Activated CD4-positive, alpha-beta memory T cell treated with anti-CD3 and anti-CD28 coated beads for 36 hours (primary cell): ENCODE measurements at regions not wholly inside any gene's neighbourhood (a gene's known extent, or its start where the extent isn't known, plus 50 kb on each side); places are given as distances from the start of the nearest gene placed in this dataset.

Experiments used
- CTCF ChIA-PET: fragments of 350-600 bp; sonication (Branson Sonifier 250); formaldehyde crosslinking; loops from one replicate; lab custom pipeline; 2021; ENCODE audit warnings: antibody characterized with exemption, inconsistent platforms; lab: Charles Lee
- POLR2A ChIA-PET: fragments of 350-600 bp; sonication (Branson Sonifier 250); formaldehyde crosslinking; loops from one replicate; lab custom pipeline; 2021; ENCODE audit warnings: antibody characterized with exemption; lab: Charles Lee
- DNase-seq: peaks from one replicate; pipeline ENCODE4 v3.0.0-alpha.2; 2020
- H3K27ac Mint-ChIP-seq: one replicate; pipeline ENCODE4 v1.8.0; 2021; ENCODE audit warnings: mixed read lengths
- H3K27me3 Mint-ChIP-seq: one replicate; pipeline ENCODE4 v1.8.0; 2021; ENCODE audit warnings: mixed read lengths
- H3K36me3 Mint-ChIP-seq: one replicate; pipeline ENCODE4 v1.8.0; 2021; ENCODE audit warnings: mixed read lengths
- H3K4me1 Mint-ChIP-seq: one replicate; pipeline ENCODE4 v1.8.0; 2021; ENCODE audit warnings: low read depth, mixed read lengths
- H3K4me3 Mint-ChIP-seq: one replicate; pipeline ENCODE4 v1.8.0; 2021; ENCODE audit warnings: mild to moderate bottlenecking, mixed read lengths
- H3K9me3 Mint-ChIP-seq: one replicate; pipeline ENCODE4 v1.8.0; 2021; ENCODE audit warnings: mixed read lengths
- intact Hi-C: fragments of 100-400 bp; cut with micrococcal nuclease; formaldehyde crosslinking; loops from one replicate; pipeline ENCODE4 v1.15.1; 2023

- Mint-ChIP-seq H3K36me3 (no peaks in the 10 kb centered on the region), H3K4me3 (no peak overlapping the region), H3K27ac (no peak overlapping the region), H3K9me3 (no peaks in the 10 kb centered on the region), H3K4me1 (no peaks in the 10 kb centered on the region), H3K27me3 (no peaks in the 10 kb centered on the region)
- intact Hi-C loops, result no loop called here
- DNase-seq, result no peak
- ChIA-PET POLR2A (no interaction called here), CTCF (no interaction called here)
These were observed 194.4 kb upstream of the HS3ST1 start for GRCh38 chr4:11622961-11623725.

GRCh38 chr4:11620861-11621260 is 192.2 kb upstream of the HS3ST1 start:
- no peaks in the 10 kb centered on the region for H3K4me1 Mint-ChIP-seq
- ChIA-PET POLR2A (no interaction called here), CTCF (no interaction called here)
- no peak overlapping the region for H3K27ac Mint-ChIP-seq
- DNase-seq, result no peak
- no peaks in the 10 kb centered on the region for H3K9me3 Mint-ChIP-seq
- intact Hi-C loops, result no loop called here
- no peak overlapping the region for H3K4me3 Mint-ChIP-seq
- no peaks in the 10 kb centered on the region for H3K27me3 Mint-ChIP-seq
- H3K36me3 Mint-ChIP-seq, result no peaks in the 10 kb centered on the region

- ChIA-PET POLR2A (no interaction called here), CTCF (no interaction called here)
- H3K9me3 Mint-ChIP-seq, result no peaks in the 10 kb centered on the region
- no peaks in the 10 kb centered on the region for H3K27me3 Mint-ChIP-seq
- H3K27ac Mint-ChIP-seq, result no peak overlapping the region
- no peak for DNase-seq
- H3K36me3 Mint-ChIP-seq, result no peaks in the 10 kb centered on the region
- no peak overlapping the region for H3K4me3 Mint-ChIP-seq
- H3K4me1 Mint-ChIP-seq, result no peaks in the 10 kb centered on the region
- intact Hi-C loops, result no loop called here
These were observed 190.1 kb upstream of the HS3ST1 start for GRCh38 chr4:11618666-11619282.

DNA sequence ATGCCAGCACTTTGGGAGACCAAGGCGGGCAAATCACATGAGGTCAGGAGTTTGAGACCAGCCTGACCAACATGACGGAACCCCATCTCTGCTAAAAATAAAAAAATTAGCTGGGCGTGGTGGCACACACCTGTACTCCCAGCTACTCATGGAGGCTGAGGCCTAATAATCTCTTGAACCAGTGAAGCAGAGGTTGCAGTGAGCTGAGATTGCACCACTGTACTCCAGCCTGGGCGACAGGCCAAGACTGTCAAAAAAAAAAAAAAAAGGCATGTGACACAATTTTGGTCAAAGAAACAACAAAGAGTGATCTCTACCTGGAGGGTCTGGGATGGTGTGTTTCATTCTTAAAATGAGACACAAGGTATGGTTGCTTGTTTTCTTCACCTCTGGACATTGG is 188.2 kb upstream of the HS3ST1 start:
- no peak overlapping the region for H3K27ac Mint-ChIP-seq
- POLR2A ChIA-PET, result no interaction called here
- H3K4me1 Mint-ChIP-seq, result no peaks in the 10 kb centered on the region
- no peaks in the 10 kb centered on the region for H3K36me3 Mint-ChIP-seq
- H3K9me3 Mint-ChIP-seq, result no peaks in the 10 kb centered on the region
- H3K4me3 Mint-ChIP-seq, result no peak overlapping the region
- no peak for DNase-seq
- CTCF ChIA-PET, result no interaction called here
- H3K27me3 Mint-ChIP-seq, result no peaks in the 10 kb centered on the region
- intact Hi-C loops, result no loop called here

- intact Hi-C loops, result no loop called here
- CTCF ChIA-PET, result no interaction called here
- Mint-ChIP-seq H3K4me3 (no peak overlapping the region), H3K27ac (no peak overlapping the region), H3K27me3 (no peaks in the 10 kb centered on the region), H3K4me1 (no peaks in the 10 kb centered on the region), H3K36me3 (no peaks in the 10 kb centered on the region), H3K9me3 (no peaks in the 10 kb centered on the region)
- POLR2A ChIA-PET, result no interaction called here
- DNase-seq, result no peak
These were observed 186.9 kb upstream of the HS3ST1 start for GRCh38 chr4:11615601-11616000.

DNA sequence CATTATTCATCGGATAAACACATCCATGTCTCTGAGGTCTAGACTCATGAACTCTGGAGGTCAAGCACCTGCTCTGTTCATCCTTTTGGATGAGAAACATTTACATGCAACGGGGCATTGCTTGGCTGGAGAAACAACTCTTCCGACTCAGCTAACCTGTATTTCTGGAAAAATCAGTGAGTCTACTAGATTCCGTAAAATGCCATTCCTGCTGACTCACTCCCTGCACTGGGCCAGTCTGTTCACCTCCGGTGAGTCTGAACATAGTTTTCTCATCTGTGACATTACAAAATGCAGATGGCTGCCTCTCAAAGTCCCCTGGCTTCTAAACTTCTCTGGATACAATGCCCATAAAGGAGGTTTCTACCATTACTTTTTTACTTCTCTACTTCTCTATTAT is 185.7 kb upstream of the HS3ST1 start:
- intact Hi-C loops, result no loop called here

DNA sequence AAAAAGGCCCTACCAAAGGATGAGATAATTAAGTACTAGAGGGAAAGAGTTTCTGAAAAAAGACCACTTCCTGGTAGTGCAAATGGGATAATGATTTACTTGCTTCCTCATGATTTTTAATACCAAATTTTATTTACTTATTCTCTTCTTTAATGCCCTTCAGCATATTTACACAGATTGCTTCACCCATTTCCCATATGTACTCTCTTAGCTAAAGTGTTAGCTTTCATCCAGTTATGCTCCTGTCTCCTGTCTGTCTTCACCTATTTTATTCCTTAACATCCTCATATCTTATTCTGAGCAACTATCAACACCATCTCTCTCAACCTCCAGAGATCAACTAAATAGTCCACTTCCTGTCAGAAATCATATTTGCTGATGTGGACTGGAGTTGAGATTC is 183.2 kb upstream of the HS3ST1 start:
- H3K27ac Mint-ChIP-seq, result no peak overlapping the region
- CTCF ChIA-PET, result no interaction called here
- intact Hi-C loops, result no loop called here
- no peak for DNase-seq
- no peaks in the 10 kb centered on the region for H3K27me3 Mint-ChIP-seq
- H3K4me1 Mint-ChIP-seq, result no peaks in the 10 kb centered on the region
- H3K36me3 Mint-ChIP-seq, result no peaks in the 10 kb centered on the region
- H3K4me3 Mint-ChIP-seq, result no peak overlapping the region
- POLR2A ChIA-PET, result no interaction called here
- no peaks in the 10 kb centered on the region for H3K9me3 Mint-ChIP-seq

More for the DNA sequence above, 185.7 kb upstream of the HS3ST1 start:
- H3K36me3 Mint-ChIP-seq, result no peaks in the 10 kb centered on the region
- CTCF ChIA-PET, result no interaction called here
- H3K4me1 Mint-ChIP-seq, result no peaks in the 10 kb centered on the region
- no peak for DNase-seq
- H3K27me3 Mint-ChIP-seq, result no peaks in the 10 kb centered on the region
- no peaks in the 10 kb centered on the region for H3K9me3 Mint-ChIP-seq
- H3K27ac Mint-ChIP-seq, result no peak overlapping the region
- POLR2A ChIA-PET, result no interaction called here
- H3K4me3 Mint-ChIP-seq, result no peak overlapping the region

GRCh38 chr4:11609751-11610150 is 181.1 kb upstream of the HS3ST1 start:
- H3K4me3 Mint-ChIP-seq, result no peak overlapping the region
- no peaks in the 10 kb centered on the region for H3K9me3 Mint-ChIP-seq
- DNase-seq, result no peak
- no peaks in the 10 kb centered on the region for H3K27me3 Mint-ChIP-seq
- intact Hi-C loops, result no loop called here
- no peaks in the 10 kb centered on the region for H3K4me1 Mint-ChIP-seq
- H3K36me3 Mint-ChIP-seq, result no peaks in the 10 kb centered on the region
- ChIA-PET POLR2A (no interaction called here), CTCF (no interaction called here)
- no peak overlapping the region for H3K27ac Mint-ChIP-seq

DNA sequence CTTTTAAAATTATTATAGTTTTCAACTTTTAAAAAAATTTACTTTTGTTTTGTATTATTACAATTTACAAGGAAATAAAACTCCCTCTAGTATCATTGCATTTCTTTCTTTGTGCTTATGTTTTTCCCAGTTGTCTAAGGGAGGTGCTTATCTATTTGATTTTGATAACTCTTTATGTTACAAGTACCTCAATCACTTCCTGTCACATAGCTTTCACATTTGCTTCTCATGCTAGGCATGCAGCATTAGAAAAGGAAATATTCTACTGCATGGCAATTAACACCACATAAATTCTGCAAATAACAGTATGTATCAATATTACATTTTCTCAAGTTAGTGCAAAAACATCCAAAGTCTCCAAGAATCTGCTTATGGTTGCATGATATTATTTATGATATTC is 180.3 kb upstream of the HS3ST1 start:
- H3K27me3 Mint-ChIP-seq, result no peaks in the 10 kb centered on the region
- no peak overlapping the region for H3K4me3 Mint-ChIP-seq
- CTCF ChIA-PET, result interaction anchor here (0.5 kb wide), 1 partner anchor 363 kb away, joined by 3 read pairs; no protein-coding TSS in a partner anchor
- POLR2A ChIA-PET, result no interaction called here
- H3K36me3 Mint-ChIP-seq, result no peaks in the 10 kb centered on the region
- intact Hi-C loops, result no loop called here
- H3K9me3 Mint-ChIP-seq, result no peaks in the 10 kb centered on the region
- DNase-seq, result no peak
- H3K4me1 Mint-ChIP-seq, result no peaks in the 10 kb centered on the region
- H3K27ac Mint-ChIP-seq, result no peak overlapping the region

DNA sequence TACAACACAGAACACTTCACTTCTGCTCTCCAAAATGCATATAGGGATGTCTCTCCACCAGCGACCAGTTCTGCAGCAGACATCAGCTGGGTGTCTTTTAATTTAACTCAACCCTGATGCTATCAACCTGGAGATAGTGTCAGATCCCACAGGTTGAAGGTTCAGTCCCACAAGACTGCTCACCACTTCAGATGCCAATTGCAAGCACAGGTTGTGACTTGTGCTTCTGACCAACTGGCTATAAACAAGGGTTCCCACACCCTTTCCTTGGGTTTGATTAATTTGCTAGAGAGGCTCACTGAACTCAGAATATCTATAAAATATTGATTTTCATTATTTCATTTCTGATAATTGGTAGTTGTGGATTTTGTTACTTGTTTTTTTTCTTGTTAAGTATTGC is 177.4 kb upstream of the HS3ST1 start:
- H3K27ac Mint-ChIP-seq, result no peak overlapping the region
- POLR2A ChIA-PET, result no interaction called here
- H3K4me3 Mint-ChIP-seq, result no peak overlapping the region
- CTCF ChIA-PET, result no interaction called here
- H3K4me1 Mint-ChIP-seq, result no peaks in the 10 kb centered on the region
- intact Hi-C loops, result no loop called here
- H3K36me3 Mint-ChIP-seq, result no peaks in the 10 kb centered on the region
- no peak for DNase-seq
- peaks cover 1% of the 10 kb centered on the region for H3K27me3 Mint-ChIP-seq
- no peaks in the 10 kb centered on the region for H3K9me3 Mint-ChIP-seq

DNA sequence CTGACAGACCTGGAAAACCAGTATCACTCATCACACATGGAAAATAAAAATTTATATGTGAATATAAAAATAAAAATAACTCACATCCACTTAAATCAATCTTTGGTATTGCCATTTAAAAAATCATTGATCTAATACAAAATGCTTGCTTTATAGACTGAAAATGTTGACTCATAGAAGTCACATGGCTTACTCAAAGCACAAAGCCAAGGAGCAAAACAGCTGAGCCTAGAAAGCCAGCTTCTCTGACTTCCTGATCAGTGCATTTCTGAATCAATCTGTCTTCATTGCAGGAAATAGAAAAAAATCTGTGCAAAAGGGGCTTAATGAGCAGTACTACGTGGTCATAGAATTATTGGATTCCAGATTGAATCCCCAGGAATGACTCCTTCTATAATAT is 176.9 kb upstream of the HS3ST1 start:
- intact Hi-C loops, result no loop called here
- Mint-ChIP-seq H3K4me1 (no peaks in the 10 kb centered on the region), H3K9me3 (no peaks in the 10 kb centered on the region), H3K36me3 (no peaks in the 10 kb centered on the region), H3K4me3 (no peak overlapping the region), H3K27ac (no peak overlapping the region), H3K27me3 (peaks cover 1% of the 10 kb centered on the region)
- CTCF ChIA-PET, result no interaction called here
- POLR2A ChIA-PET, result no interaction called here
- no peak for DNase-seq

DNA sequence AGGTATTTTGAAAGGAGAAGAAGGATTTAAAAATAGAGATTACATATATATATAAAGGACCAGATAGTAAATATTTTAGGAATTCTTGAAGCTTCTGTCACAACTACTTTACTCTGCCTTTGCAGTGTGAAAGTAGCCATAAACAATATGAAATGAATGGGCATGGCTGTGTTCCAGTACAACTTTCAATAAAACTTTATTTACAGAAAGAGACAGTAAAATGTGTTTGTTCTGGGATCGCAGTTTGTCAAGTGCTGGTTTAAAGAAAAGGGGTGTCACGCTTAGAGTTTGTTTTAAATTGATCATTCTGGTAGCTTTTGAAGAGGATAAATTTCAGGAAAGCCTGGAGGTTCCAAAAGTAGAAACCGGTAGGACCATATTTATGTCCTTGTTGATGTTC is 176.1 kb upstream of the HS3ST1 start:
- ChIA-PET POLR2A (no interaction called here), CTCF (no interaction called here)
- DNase-seq, result no peak
- H3K4me1 Mint-ChIP-seq, result no peaks in the 10 kb centered on the region
- intact Hi-C loops, result no loop called here
- peaks cover 1% of the 10 kb centered on the region for H3K27me3 Mint-ChIP-seq
- H3K9me3 Mint-ChIP-seq, result no peaks in the 10 kb centered on the region
- no peaks in the 10 kb centered on the region for H3K36me3 Mint-ChIP-seq
- no peak overlapping the region for H3K4me3 Mint-ChIP-seq
- H3K27ac Mint-ChIP-seq, result no peak overlapping the region

DNA sequence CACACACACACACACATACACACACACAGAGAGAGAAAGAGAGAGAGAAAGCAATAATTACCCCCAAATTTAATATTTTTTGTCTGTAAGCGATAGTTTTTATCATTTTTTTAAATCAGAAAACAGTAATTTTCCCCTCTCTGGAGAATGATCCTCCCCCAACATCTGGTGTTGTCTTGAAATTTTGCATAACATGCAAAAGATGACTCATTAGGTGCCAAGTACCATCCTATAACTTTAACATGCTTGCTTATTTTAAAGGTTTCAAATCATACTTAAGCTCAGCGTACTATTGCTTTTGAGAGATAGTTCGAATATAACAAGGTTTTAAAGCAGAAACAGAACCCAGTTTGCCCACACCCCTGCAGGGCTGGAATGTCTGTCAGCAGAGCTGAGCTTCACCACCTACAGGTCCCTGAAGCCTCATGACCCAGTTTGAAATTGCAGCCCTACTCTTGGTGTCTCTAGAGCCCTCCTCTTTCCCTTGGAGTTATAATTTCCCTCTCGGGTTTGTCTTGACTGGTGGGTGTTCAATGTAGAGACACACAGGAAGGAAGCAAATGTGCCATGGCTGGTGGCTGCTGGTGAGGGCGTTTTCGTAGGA is 175.0 kb upstream of the HS3ST1 start:
- Mint-ChIP-seq H3K36me3 (no peaks in the 10 kb centered on the region), H3K27me3 (peaks cover 1% of the 10 kb centered on the region), H3K27ac (no peak overlapping the region), H3K4me3 (no peak overlapping the region), H3K9me3 (no peaks in the 10 kb centered on the region), H3K4me1 (no peaks in the 10 kb centered on the region)
- CTCF ChIA-PET, result no interaction called here
- POLR2A ChIA-PET, result no interaction called here
- intact Hi-C loops, result no loop called here
- DNase-seq, result no peak
